VCaP (cell line): ENCODE measurements at regions not wholly inside any gene's neighbourhood (a gene's known extent, or its start where the extent isn't known, plus 50 kb on each side); places are given as distances from the start of the nearest gene placed in this dataset.

Source experiments
- H3K27ac ChIP-seq: fragments of 450-650 bp; 2 replicates; pipeline ENCODE4 v1.5.1; 2017
- TF ChIP-seq, protein P1 (sequence below): fragments of 450-650 bp; conservative IDR thresholded peaks from 2 replicates; pipeline ENCODE4 v1.5.1; 2017; ENCODE audit warnings: mild to moderate bottlenecking, moderate library complexity

- TF ChIP-seq, protein P1, sequence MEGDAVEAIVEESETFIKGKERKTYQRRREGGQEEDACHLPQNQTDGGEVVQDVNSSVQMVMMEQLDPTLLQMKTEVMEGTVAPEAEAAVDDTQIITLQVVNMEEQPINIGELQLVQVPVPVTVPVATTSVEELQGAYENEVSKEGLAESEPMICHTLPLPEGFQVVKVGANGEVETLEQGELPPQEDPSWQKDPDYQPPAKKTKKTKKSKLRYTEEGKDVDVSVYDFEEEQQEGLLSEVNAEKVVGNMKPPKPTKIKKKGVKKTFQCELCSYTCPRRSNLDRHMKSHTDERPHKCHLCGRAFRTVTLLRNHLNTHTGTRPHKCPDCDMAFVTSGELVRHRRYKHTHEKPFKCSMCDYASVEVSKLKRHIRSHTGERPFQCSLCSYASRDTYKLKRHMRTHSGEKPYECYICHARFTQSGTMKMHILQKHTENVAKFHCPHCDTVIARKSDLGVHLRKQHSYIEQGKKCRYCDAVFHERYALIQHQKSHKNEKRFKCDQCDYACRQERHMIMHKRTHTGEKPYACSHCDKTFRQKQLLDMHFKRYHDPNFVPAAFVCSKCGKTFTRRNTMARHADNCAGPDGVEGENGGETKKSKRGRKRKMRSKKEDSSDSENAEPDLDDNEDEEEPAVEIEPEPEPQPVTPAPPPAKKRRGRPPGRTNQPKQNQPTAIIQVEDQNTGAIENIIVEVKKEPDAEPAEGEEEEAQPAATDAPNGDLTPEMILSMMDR, result no peak
Observed at GRCh38 chr4:26132858-26133257, 188.0 kb upstream of the RBPJ start.

GRCh38 chr4:26133840-26134239 lies 187.0 kb upstream of the RBPJ start:
- TF ChIP-seq, protein P1, result no peak
- no peak overlapping the region for H3K27ac ChIP-seq

More at GRCh38 chr4:26132858-26133257, 188.0 kb upstream of the RBPJ start:
- H3K27ac ChIP-seq, result no peak overlapping the region

- no peak overlapping the region for H3K27ac ChIP-seq
- TF ChIP-seq, protein P1, result no peak
Observed at GRCh38 chr4:26135331-26135730, 185.5 kb upstream of the RBPJ start.

- no peak overlapping the region for H3K27ac ChIP-seq
- TF ChIP-seq, protein P1, result no peak
Observed at GRCh38 chr4:26136615-26137014, 184.2 kb upstream of the RBPJ start.

DNA sequence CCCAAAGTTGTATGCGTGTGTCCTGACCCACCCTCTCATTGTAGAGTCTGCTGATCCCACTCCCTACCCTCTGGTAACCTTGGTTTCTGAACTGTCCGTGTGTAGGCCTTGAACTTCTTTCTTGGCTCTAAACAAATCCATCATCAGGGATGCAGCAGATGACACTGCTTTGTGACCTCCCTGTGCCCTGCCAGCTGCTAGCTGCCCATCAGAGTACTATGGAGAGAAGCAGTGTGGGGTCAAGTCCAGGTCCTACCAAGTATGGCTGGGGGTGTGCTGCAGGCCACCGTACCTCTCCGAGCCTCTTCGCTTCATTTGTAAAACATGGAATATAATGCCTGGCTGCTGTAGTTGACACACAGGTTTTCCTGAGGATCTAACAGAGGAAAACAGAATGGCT lies 183.5 kb upstream of the RBPJ start:
- no peak overlapping the region for H3K27ac ChIP-seq
- TF ChIP-seq, protein P1, result no peak

DNA sequence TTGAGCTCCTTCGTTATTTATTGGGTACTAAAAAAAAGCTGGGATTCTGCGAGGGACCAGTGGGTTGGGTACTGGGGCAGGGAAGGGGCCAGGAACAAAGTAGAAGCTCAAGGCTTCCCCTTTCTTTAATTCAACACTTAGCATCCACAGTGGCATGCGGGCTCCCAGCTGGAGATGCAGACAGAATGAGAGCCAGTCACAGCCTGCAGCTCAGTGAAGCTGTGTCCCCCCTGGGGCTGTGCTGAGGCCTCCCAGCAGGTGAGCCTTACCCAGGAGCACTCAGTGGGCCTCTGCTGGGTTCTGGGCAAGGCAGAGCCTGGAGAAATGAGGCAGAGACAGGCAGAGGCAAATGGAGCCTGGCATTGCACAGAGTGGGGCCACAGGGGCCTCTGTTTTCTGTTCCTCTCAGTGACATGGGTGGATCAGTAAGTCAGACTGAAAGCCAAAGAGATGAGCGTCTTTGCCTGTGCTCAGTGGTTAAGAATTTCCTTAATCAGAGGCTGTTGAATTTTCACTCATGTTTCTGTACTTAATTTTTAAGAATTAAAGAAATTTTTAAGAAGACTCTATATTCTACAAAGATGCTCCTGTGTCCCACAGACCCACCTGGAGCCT lies 181.4 kb upstream of the RBPJ start:
- no peak overlapping the region for H3K27ac ChIP-seq
- TF ChIP-seq, protein P1, result no peak

GRCh38 chr4:26140150-26140898 lies 180.5 kb upstream of the RBPJ start:
- TF ChIP-seq, protein P1, result no peak
- H3K27ac ChIP-seq, result peak overlapping the region; percentile 73
